ENCODE measurements at regions not wholly inside any gene's neighbourhood (a gene's known extent, or its start where the extent isn't known, plus 50 kb on each side); places are given as distances from the start of the nearest gene placed in this dataset.

DNA sequence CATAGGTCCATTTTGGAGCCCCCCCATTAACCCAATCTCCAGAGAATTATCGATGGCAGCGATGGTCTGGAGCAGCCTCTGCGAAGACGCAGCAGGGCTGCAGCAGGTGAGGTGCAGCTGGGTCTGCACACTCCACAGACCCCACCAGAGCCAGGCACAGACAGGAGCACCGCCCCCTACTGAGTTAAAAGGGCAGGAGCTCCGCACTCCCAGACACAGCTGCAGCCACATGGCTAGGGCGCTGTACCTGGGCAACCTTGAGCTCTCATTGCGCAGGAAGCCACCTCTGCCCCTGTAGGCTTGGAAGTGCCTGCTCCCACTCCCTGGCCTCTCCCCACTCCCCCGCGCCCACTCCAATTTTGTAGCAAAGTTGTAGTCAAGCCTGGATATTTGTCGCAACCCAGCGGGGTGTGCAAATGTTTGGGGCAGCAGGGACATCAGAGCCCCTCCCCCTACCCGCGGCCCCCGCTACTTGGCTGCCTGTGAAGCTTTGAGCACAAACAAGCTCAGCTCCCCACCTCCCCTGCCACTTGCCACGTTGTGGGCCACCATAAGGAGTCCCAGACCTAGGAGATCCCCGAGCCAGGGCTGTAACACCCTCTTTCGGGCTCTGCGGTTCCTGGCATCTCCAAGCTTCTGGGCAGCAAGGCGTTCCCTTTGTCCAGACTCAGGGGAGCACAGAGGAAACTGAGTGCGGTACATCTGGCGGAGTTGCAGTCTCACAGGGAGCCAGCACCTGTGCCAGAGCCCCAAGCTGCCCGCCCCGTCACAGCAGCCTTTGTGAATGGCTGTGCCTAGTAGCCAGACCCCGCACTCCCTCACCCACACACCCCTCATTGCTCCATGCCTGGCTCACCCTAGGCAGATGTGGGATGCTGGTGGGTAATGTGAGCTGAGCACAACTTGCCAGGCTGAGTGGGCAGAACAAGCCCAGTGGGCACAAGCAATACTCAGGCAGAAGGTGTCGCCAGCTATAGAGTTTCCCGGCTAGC is 949.7 kb upstream of the SLITRK1 start:
- WGBS (ENCODE audit: insufficient coverage, insufficient read length) = no CpG with 5 or more reads among the region's 27 CpGs
- DNase-seq (ENCODE audit: low read depth, low spot score) = no peak
- Histone ChIP-seq H3K36me3 (ENCODE audit: control insufficient read depth, insufficient read depth, low read length) (no peaks in the 10 kb centered on the region), H3K4me3 (ENCODE audit: low read length) (no peak overlapping the region), H3K27ac (ENCODE audit: low read length) (no peak overlapping the region), H3K4me1 (ENCODE audit: control insufficient read depth, insufficient read depth, low read length) (no peaks in the 10 kb centered on the region), H3K9me3 (ENCODE audit: control insufficient read depth, insufficient read depth, low read length) (no peaks in the 10 kb centered on the region), H3K27me3 (ENCODE audit: control insufficient read depth, insufficient read depth, low read length) (no peaks in the 10 kb centered on the region)

DNA sequence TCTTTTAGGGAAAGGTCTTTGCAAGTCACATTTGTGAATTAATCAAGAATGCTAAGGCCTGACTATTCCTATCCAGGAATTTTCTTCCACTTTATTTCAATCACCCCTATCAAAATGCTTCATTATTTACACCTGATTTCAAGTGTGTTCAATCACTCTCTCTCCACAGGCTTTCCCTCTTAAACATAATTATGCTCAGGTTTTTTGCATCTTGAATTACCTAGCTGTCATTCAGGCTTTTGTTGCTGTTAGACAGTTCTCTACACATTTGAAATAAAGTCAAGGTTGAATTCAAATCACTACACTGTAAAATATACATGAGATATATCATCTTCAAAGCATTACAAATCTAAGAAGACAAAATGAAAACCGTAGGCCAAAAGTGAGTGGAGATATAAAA is 941.3 kb upstream of the SLITRK1 start:
- Histone ChIP-seq H3K4me3 (ENCODE audit: low read length) (no peak overlapping the region), H3K36me3 (ENCODE audit: control insufficient read depth, insufficient read depth, low read length) (no peaks in the 10 kb centered on the region), H3K27ac (ENCODE audit: low read length) (no peak overlapping the region), H3K9me3 (ENCODE audit: control insufficient read depth, insufficient read depth, low read length) (no peaks in the 10 kb centered on the region), H3K4me1 (ENCODE audit: control insufficient read depth, insufficient read depth, low read length) (no peaks in the 10 kb centered on the region), H3K27me3 (ENCODE audit: control insufficient read depth, insufficient read depth, low read length) (no peaks in the 10 kb centered on the region)
- no peak for DNase-seq (ENCODE audit: low read depth, low spot score)
- WGBS (ENCODE audit: insufficient coverage, insufficient read length) = no CpG with 5 or more reads among the region's 1 CpG

DNA sequence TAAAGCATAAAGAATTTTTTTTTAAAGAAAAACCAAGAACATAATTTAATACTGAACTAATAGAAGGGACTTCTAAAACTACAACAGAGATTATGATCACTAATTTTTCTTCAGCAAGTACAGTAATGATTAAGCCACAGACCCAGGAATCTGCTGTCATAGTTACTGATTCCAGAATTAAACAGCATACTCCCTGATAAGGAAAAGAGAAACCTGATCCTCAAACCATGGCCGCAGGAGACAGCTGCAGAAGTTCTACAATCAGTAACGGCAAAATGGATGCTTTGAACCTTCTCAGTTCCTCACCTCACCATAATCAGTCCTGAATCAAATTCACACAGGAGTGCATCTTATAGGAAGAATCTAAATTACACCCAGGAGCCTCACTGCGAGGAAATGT is 939.0 kb upstream of the SLITRK1 start:
- Histone ChIP-seq H3K36me3 (ENCODE audit: control insufficient read depth, insufficient read depth, low read length) (no peaks in the 10 kb centered on the region), H3K4me3 (ENCODE audit: low read length) (no peak overlapping the region), H3K27me3 (ENCODE audit: control insufficient read depth, insufficient read depth, low read length) (no peaks in the 10 kb centered on the region), H3K27ac (ENCODE audit: low read length) (no peak overlapping the region), H3K4me1 (ENCODE audit: control insufficient read depth, insufficient read depth, low read length) (no peaks in the 10 kb centered on the region), H3K9me3 (ENCODE audit: control insufficient read depth, insufficient read depth, low read length) (no peaks in the 10 kb centered on the region)
- no peak for DNase-seq (ENCODE audit: low read depth, low spot score)
- no CpG with 5 or more reads among the region's 3 CpGs for WGBS (ENCODE audit: insufficient coverage, insufficient read length)

GRCh38 chr13:84816567-84817105 is 934.4 kb upstream of the SLITRK1 start:
- H3K9me3 ChIP-seq (ENCODE audit: control insufficient read depth, insufficient read depth, low read length) = no peaks in the 10 kb centered on the region
- H3K27me3 ChIP-seq (ENCODE audit: control insufficient read depth, insufficient read depth, low read length) = no peaks in the 10 kb centered on the region
- no peak for DNase-seq (ENCODE audit: low read depth, low spot score)
- no peak overlapping the region for H3K4me3 ChIP-seq (ENCODE audit: low read length)
- H3K27ac ChIP-seq (ENCODE audit: low read length) = no peak overlapping the region
- no peaks in the 10 kb centered on the region for H3K4me1 ChIP-seq (ENCODE audit: control insufficient read depth, insufficient read depth, low read length)
- H3K36me3 ChIP-seq (ENCODE audit: control insufficient read depth, insufficient read depth, low read length) = no peaks in the 10 kb centered on the region
- WGBS (ENCODE audit: insufficient coverage, insufficient read length) = no CpG with 5 or more reads among the region's 4 CpGs

DNA sequence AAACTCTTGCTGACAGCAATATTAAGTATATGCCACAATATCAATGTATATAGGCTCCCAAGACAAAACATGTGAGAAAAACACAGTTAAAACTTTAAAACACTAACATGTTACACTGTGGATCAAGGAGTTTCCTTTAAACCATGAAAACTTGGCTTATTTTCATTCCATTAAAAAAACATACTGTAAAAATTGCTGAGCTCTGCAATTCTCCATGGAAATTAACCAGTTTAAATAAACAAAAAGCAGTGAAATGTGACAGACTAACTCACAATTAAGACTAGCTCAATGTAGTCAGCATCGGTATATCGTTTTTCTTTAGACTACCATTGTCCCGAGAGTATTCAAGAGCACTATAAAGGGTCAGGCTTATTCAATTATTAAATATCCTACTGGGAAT is 930.5 kb upstream of the SLITRK1 start:
- no peak overlapping the region for H3K27ac ChIP-seq (ENCODE audit: low read length)
- no CpG with 5 or more reads among the region's 3 CpGs for WGBS (ENCODE audit: insufficient coverage, insufficient read length)
- no peaks in the 10 kb centered on the region for H3K36me3 ChIP-seq (ENCODE audit: control insufficient read depth, insufficient read depth, low read length)
- no peaks in the 10 kb centered on the region for H3K4me1 ChIP-seq (ENCODE audit: control insufficient read depth, insufficient read depth, low read length)
- no peaks in the 10 kb centered on the region for H3K9me3 ChIP-seq (ENCODE audit: control insufficient read depth, insufficient read depth, low read length)
- H3K27me3 ChIP-seq (ENCODE audit: control insufficient read depth, insufficient read depth, low read length) = no peaks in the 10 kb centered on the region
- no peak for DNase-seq (ENCODE audit: low read depth, low spot score)
- no peak overlapping the region for H3K4me3 ChIP-seq (ENCODE audit: low read length)

- no CpG with 5 or more reads among the region's 2 CpGs for WGBS (ENCODE audit: insufficient coverage, insufficient read length)
- no peaks in the 10 kb centered on the region for H3K9me3 ChIP-seq (ENCODE audit: control insufficient read depth, insufficient read depth, low read length)
- no peak overlapping the region for H3K27ac ChIP-seq (ENCODE audit: low read length)
- H3K4me3 ChIP-seq (ENCODE audit: low read length) = no peak overlapping the region
- no peaks in the 10 kb centered on the region for H3K36me3 ChIP-seq (ENCODE audit: control insufficient read depth, insufficient read depth, low read length)
- no peak for DNase-seq (ENCODE audit: low read depth, low spot score)
- no peaks in the 10 kb centered on the region for H3K27me3 ChIP-seq (ENCODE audit: control insufficient read depth, insufficient read depth, low read length)
- no peaks in the 10 kb centered on the region for H3K4me1 ChIP-seq (ENCODE audit: control insufficient read depth, insufficient read depth, low read length)
These were observed 929.8 kb upstream of the SLITRK1 start for GRCh38 chr13:84812078-84812477.

DNA sequence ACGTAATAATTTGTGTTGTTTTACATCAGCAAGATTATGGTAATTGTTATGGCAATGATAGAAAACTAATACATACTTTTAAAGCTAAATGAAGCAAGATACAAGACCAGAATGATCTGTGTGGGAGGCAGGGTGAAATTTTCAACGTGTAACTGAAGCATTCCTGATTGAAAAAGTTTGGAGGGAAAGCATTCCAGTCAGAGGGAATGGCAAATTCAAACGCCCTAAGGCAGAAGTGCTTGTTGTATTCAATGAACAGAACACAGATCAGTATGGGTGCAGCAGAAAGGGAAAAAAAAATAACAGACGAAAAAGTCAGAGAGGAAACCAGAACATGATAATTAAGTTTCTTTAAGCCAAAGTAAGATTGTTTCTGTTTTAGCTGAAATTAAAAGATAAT is 928.5 kb upstream of the SLITRK1 start:
- Histone ChIP-seq H3K27ac (ENCODE audit: low read length) (no peak overlapping the region), H3K4me3 (ENCODE audit: low read length) (no peak overlapping the region), H3K9me3 (ENCODE audit: control insufficient read depth, insufficient read depth, low read length) (no peaks in the 10 kb centered on the region), H3K4me1 (ENCODE audit: control insufficient read depth, insufficient read depth, low read length) (no peaks in the 10 kb centered on the region), H3K27me3 (ENCODE audit: control insufficient read depth, insufficient read depth, low read length) (no peaks in the 10 kb centered on the region), H3K36me3 (ENCODE audit: control insufficient read depth, insufficient read depth, low read length) (no peaks in the 10 kb centered on the region)
- WGBS (ENCODE audit: insufficient coverage, insufficient read length) = no CpG with 5 or more reads among the region's 4 CpGs
- DNase-seq (ENCODE audit: low read depth, low spot score) = no peak

DNA sequence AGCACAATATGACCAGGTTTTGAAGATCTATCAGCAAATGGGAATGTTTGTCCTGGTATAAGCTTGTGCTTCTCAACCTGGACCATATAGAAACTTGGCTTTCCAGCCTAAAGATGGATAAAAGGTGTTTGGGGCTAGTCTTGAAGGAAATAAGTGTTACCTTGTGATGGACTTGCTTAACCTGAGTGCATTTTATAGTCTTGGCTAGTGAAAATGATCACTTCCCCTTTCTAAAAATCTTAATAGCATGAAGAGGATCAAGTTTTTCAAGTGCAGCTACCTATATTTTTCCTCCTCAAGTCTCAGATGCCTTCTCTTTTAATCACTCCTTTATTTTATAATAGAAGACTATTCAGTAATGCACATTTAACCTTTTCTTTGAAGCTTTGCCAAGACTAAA is 919.8 kb upstream of the SLITRK1 start:
- H3K4me3 ChIP-seq (ENCODE audit: low read length) = no peak overlapping the region
- H3K36me3 ChIP-seq (ENCODE audit: control insufficient read depth, insufficient read depth, low read length) = no peaks in the 10 kb centered on the region
- H3K9me3 ChIP-seq (ENCODE audit: control insufficient read depth, insufficient read depth, low read length) = no peaks in the 10 kb centered on the region
- no peak for DNase-seq (ENCODE audit: low read depth, low spot score)
- no peaks in the 10 kb centered on the region for H3K27me3 ChIP-seq (ENCODE audit: control insufficient read depth, insufficient read depth, low read length)
- H3K4me1 ChIP-seq (ENCODE audit: control insufficient read depth, insufficient read depth, low read length) = no peaks in the 10 kb centered on the region
- H3K27ac ChIP-seq (ENCODE audit: low read length) = no peak overlapping the region

DNA sequence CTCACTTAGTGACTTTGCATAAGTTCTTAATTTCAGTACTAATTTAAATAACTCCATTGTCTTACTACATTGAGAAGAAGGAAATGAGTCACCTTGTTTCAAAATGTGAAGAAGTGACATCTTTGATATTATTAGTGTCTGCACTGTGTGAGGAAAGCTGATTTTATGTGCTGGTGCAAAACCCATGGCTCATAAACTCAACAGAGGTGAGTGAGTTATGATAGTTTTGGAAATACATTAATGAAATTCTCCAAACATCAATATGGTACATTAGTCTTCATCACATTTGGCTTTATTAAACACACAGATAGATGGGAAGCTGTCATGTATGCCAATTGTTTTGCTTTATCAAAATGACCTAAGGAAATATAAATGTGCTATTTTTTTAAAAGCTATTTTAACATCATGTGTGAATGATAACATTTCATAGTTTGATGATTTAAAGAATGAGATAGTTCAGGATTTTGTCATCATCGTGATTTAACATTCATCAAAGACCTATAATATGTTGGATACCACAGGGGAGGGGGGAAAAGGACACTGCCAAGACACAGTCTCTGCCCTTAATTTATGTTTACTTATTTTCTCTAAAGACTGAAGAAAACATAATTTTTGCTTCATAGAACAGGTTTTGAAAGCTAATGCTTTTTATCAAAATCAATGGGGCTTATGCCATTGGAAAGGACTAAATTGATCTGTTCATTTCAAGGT is 902.3 kb upstream of the SLITRK1 start:
- H3K9me3 ChIP-seq (ENCODE audit: control insufficient read depth, insufficient read depth, low read length) = no peaks in the 10 kb centered on the region
- no CpG with 5 or more reads among the region's 1 CpG for WGBS (ENCODE audit: insufficient coverage, insufficient read length)
- H3K27me3 ChIP-seq (ENCODE audit: control insufficient read depth, insufficient read depth, low read length) = no peaks in the 10 kb centered on the region

GRCh38 chr13:84777316-84777715 is 895.0 kb upstream of the SLITRK1 start:
- no peaks in the 10 kb centered on the region for H3K9me3 ChIP-seq (ENCODE audit: control insufficient read depth, insufficient read depth, low read length)
- no peak overlapping the region for H3K4me3 ChIP-seq (ENCODE audit: low read length)
- no peak overlapping the region for H3K27ac ChIP-seq (ENCODE audit: low read length)
- no CpG with 5 or more reads among the region's 4 CpGs for WGBS (ENCODE audit: insufficient coverage, insufficient read length)
- H3K27me3 ChIP-seq (ENCODE audit: control insufficient read depth, insufficient read depth, low read length) = no peaks in the 10 kb centered on the region
- no peak for DNase-seq (ENCODE audit: low read depth, low spot score)
- H3K4me1 ChIP-seq (ENCODE audit: control insufficient read depth, insufficient read depth, low read length) = no peaks in the 10 kb centered on the region
- no peaks in the 10 kb centered on the region for H3K36me3 ChIP-seq (ENCODE audit: control insufficient read depth, insufficient read depth, low read length)

More for the DNA sequence above, 902.3 kb upstream of the SLITRK1 start:
- Histone ChIP-seq H3K4me1 (ENCODE audit: control insufficient read depth, insufficient read depth, low read length) (no peaks in the 10 kb centered on the region), H3K36me3 (ENCODE audit: control insufficient read depth, insufficient read depth, low read length) (no peaks in the 10 kb centered on the region), H3K27ac (ENCODE audit: low read length) (no peak overlapping the region), H3K4me3 (ENCODE audit: low read length) (no peak overlapping the region)
- no peak for DNase-seq (ENCODE audit: low read depth, low spot score)

All from iPS DF 6.9 (cell line).